Hepatocyte (in vitro differentiated cells): ENCODE measurements at regions not wholly inside any gene's neighbourhood (a gene's known extent, or its start where the extent isn't known, plus 50 kb on each side); places are given as distances from the start of the nearest gene placed in this dataset.

Experiments
- DNase-seq: peaks from one replicate; pipeline ENCODE4 v3.0.0-alpha.2; 2016; ENCODE audit warnings: low spot score
- H2AFZ ChIP-seq: fragments of 200-600 bp; sonication (generic); 2 replicates; pipeline ENCODE4 v1.6.0; 2016; ENCODE audit warnings: antibody characterized with exemption, mild to moderate bottlenecking
- H3K27ac ChIP-seq: fragments of 200-600 bp; sonication (generic); 2 replicates; pipeline ENCODE4 v1.5.1; 2016; ENCODE audit warnings: mild to moderate bottlenecking
- H3K27me3 ChIP-seq: fragments of 200-600 bp; sonication (generic); 2 replicates; pipeline ENCODE4 v1.6.1; 2016
- H3K36me3 ChIP-seq: fragments of 200-600 bp; sonication (generic); replicated peaks from 2 replicates; pipeline ENCODE4 v1.5.1; 2016; ENCODE audit warnings: low read depth; ENCODE audit not compliant: insufficient read depth
- H3K4me1 ChIP-seq: fragments of 200-600 bp; sonication (generic); 2 replicates; pipeline ENCODE4 v1.5.1; 2016; ENCODE audit warnings: mild to moderate bottlenecking, moderate library complexity; ENCODE audit not compliant: insufficient read depth
- H3K4me2 ChIP-seq: fragments of 200-600 bp; sonication (generic); 2 replicates; pipeline ENCODE4 v1.6.0; 2016
- H3K4me3 ChIP-seq: fragments of 200-600 bp; sonication (generic); 2 replicates; pipeline ENCODE4 v1.5.1; 2016; ENCODE audit warnings: mild to moderate bottlenecking
- H3K79me2 ChIP-seq: fragments of 200-600 bp; sonication (generic); 2 replicates; pipeline ENCODE4 v1.6.0; 2017; ENCODE audit warnings: mild to moderate bottlenecking
- H3K9me2 ChIP-seq: fragments of 200-600 bp; sonication (generic); replicated peaks from 2 replicates; pipeline ENCODE4 v1.6.0; 2017; ENCODE audit warnings: mild to moderate bottlenecking; ENCODE audit not compliant: insufficient read depth
- H3K9me3 ChIP-seq: fragments of 200-600 bp; sonication (generic); 2 replicates; pipeline ENCODE4 v1.5.1; 2016; ENCODE audit warnings: low read depth, mild to moderate bottlenecking
- H4K20me1 ChIP-seq: fragments of 200-600 bp; sonication (generic); 2 replicates; pipeline ENCODE4 v1.6.0; 2016; ENCODE audit warnings: mild to moderate bottlenecking; ENCODE audit not compliant: insufficient read depth, poor library complexity, severe bottlenecking
- CTCF ChIP-seq: fragments of 200-600 bp; sonication (generic); IDR thresholded peaks from 2 replicates; pipeline ENCODE4 v1.5.1; 2016; ENCODE audit warnings: antibody characterized with exemption, mild to moderate bottlenecking; ENCODE audit not compliant: poor library complexity
- EZH2 ChIP-seq: fragments of 200-600 bp; sonication (generic); IDR thresholded peaks from 2 replicates; pipeline ENCODE4 v1.6.1; 2016; ENCODE audit warnings: antibody characterized with exemption, mild to moderate bottlenecking, borderline replicate concordance
- EZH2phosphoT487 ChIP-seq: fragments of 200-600 bp; sonication (generic); IDR thresholded peaks from one replicate; pipeline ENCODE4 v1.6.1; 2018; ENCODE audit warnings: antibody characterized with exemption, mild to moderate bottlenecking, low read depth, moderate library complexity; ENCODE audit not compliant: unreplicated experiment, severe bottlenecking
- WGBS: methylation state at CpG from one replicate; pipeline ENCODE4 v1.1.6; 2016; ENCODE audit warnings: low lambda C conversion rate; ENCODE audit errors: missing lambda C conversion rate; 5-methylcytosine and 5-hydroxymethylcytosine counted together

GRCh38 chr4:184548648-184549341, 74.4 kb upstream of the IRF2 start:
- WGBS: 67% methylated on average over 20 of the region's 20 CpGs
- TF ChIP-seq CTCF (no peak), EZH2 (no peak), EZH2phosphoT487 (no peak)
- peak overlapping the region; percentile 33 for H2AFZ ChIP-seq
- H3K9me2 ChIP-seq: no peaks in the 10 kb centered on the region
- H3K79me2 ChIP-seq: no peaks in the 10 kb centered on the region
- no peak for DNase-seq
- no peaks in the 10 kb centered on the region for H3K4me1 ChIP-seq
- no peak overlapping the region for H3K4me3 ChIP-seq
- H3K27ac ChIP-seq: no peak overlapping the region
- H3K9me3 ChIP-seq: no peaks in the 10 kb centered on the region
- no peaks in the 10 kb centered on the region for H3K27me3 ChIP-seq
- H3K36me3 ChIP-seq: no peaks in the 10 kb centered on the region
- H3K4me2 ChIP-seq: peak overlapping the region; percentile 57
- no peaks in the 10 kb centered on the region for H4K20me1 ChIP-seq

GRCh38 chr4:184548316-184548647, 73.9 kb upstream of the IRF2 start:
- Histone ChIP-seq H3K4me1 (no peaks in the 10 kb centered on the region), H3K36me3 (no peaks in the 10 kb centered on the region), H3K4me2 (peak overlapping the region; percentile 57), H3K27ac (no peak overlapping the region), H3K79me2 (no peaks in the 10 kb centered on the region), H3K27me3 (no peaks in the 10 kb centered on the region), H3K4me3 (no peak overlapping the region), H2AFZ (peak overlapping the region; percentile 33), H3K9me2 (no peaks in the 10 kb centered on the region), H4K20me1 (no peaks in the 10 kb centered on the region), H3K9me3 (no peaks in the 10 kb centered on the region)
- TF ChIP-seq CTCF: no peak
- no peak for TF ChIP-seq EZH2phosphoT487
- no peak for TF ChIP-seq EZH2
- 59% methylated on average over 5 of the region's 5 CpGs for WGBS
- no peak for DNase-seq

GRCh38 chr4:184544788-184545409, 70.5 kb upstream of the IRF2 start:
- no peak overlapping the region for H3K4me2 ChIP-seq
- H2AFZ ChIP-seq: no peak overlapping the region
- H3K27ac ChIP-seq: no peak overlapping the region
- no peaks in the 10 kb centered on the region for H3K9me3 ChIP-seq
- no peaks in the 10 kb centered on the region for H3K36me3 ChIP-seq
- no peaks in the 10 kb centered on the region for H3K9me2 ChIP-seq
- H3K27me3 ChIP-seq: no peaks in the 10 kb centered on the region
- H3K4me3 ChIP-seq: no peak overlapping the region
- TF ChIP-seq EZH2phosphoT487: no peak
- no peak for TF ChIP-seq CTCF
- TF ChIP-seq EZH2: no peak
- H3K4me1 ChIP-seq: no peaks in the 10 kb centered on the region
- DNase-seq: no peak
- no peaks in the 10 kb centered on the region for H4K20me1 ChIP-seq
- 80% methylated on average over 4 of the region's 4 CpGs for WGBS
- no peaks in the 10 kb centered on the region for H3K79me2 ChIP-seq
